ENCODE measurements at regions not wholly inside any gene's neighbourhood (a gene's known extent, or its start where the extent isn't known, plus 50 kb on each side); places are given as distances from the start of the nearest gene placed in this dataset.

DNA sequence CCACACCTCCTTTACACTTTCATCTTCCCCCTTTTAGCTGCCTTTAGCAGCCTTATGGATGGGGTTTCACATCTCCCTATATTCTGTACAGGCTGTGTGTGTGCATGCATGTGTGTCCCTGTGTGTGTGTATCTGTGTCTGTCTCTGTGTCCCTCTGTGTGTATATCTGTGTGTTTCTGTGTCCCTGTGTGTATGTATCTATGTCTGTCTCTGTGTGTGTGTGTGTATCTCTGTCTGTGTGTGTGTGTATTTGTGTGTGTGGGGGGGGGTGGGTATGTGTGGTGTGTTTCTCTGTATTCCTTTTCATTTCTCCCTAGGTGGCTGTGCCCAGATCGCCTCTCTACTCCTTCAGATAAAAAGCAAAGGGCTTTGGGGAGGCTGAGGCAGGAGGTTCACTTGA lies 52.2 kb upstream of the CD83 start:
- no peak for DNase-seq

- peak; percentile 32 for DNase-seq
Observed at GRCh38 chr6:14066782-14067406, 50.7 kb upstream of the CD83 start.

GRCh38 chr6:14067656-14068055 lies 49.9 kb upstream of the CD83 start:
- no peak for DNase-seq
